Gastroesophageal sphincter (tissue), 4 donors: ENCODE measurements at regions not wholly inside any gene's neighbourhood (a gene's known extent, or its start where the extent isn't known, plus 50 kb on each side); places are given as distances from the start of the nearest gene placed in this dataset.

Source experiments
- ATAC-seq: fragments of 150-250 bp; one replicate; pipeline ENCODE4 v1.9.1; 2016; ENCODE audit warnings: mild to moderate bottlenecking, moderate library complexity
- H3K27ac ChIP-seq, 4 donors: fragments of 200-600 bp; sonication (generic) in 3 of 4; 1 replicate in 3 of 4; 2 replicates in 1 of 4; pipeline ENCODE4 v1.5.1; 2016 to 2019
- H3K27me3 ChIP-seq: fragments of 200-600 bp; sonication (generic); one replicate; pipeline ENCODE4 v1.5.1; 2019
- H3K36me3 ChIP-seq, 2 donors: fragments of 200-600 bp; sonication (generic); one replicate each; pipeline ENCODE4 v1.5.1; 2019; ENCODE audit warnings: control low read depth in 1 of 2
- H3K4me1 ChIP-seq, 3 donors: fragments of 200-600 bp; sonication (generic); 1 replicate in 2 of 3; 2 replicates in 1 of 3; pipeline ENCODE4 v1.5.1; 2016 to 2019; ENCODE audit warnings: control low read depth in 2 of 3
- H3K4me3 ChIP-seq, 2 donors: fragments of 200-600 bp; sonication (generic); one replicate each; pipeline ENCODE4 v1.5.1; 2019; ENCODE audit warnings: mild to moderate bottlenecking in 1 of 2, moderate library complexity in 1 of 2
- H3K9me3 ChIP-seq, 3 donors: fragments of 200-600 bp; sonication (generic); one replicate each; pipeline ENCODE4 v1.5.1; 2017 to 2019; ENCODE audit warnings: control low read depth in 2 of 3
- EP300 ChIP-seq: sonication (generic); formaldehyde crosslinking; IDR thresholded peaks from one replicate; pipeline ENCODE4 v1.6.1; 2017; ENCODE audit warnings: antibody characterized with exemption, mild to moderate bottlenecking
- POLR2A ChIP-seq, 2 donors: fragments of 450-650 bp; IDR thresholded peaks; one replicate each; pipeline ENCODE4 v1.6.1; 2017; ENCODE audit warnings: antibody characterized with exemption in 2 of 2, mild to moderate bottlenecking in 2 of 2, moderate library complexity in 1 of 2
- POLR2AphosphoS5 ChIP-seq: sonication (generic); formaldehyde crosslinking; IDR thresholded peaks from one replicate; pipeline ENCODE4 v1.6.1; 2017; ENCODE audit warnings: antibody characterized with exemption
- WGBS, 2 donors: methylation state at CpG; one replicate each; pipeline ENCODE4 v1.1.5; 2018; ENCODE audit warnings: low coverage in 1 of 2; 5-methylcytosine and 5-hydroxymethylcytosine counted together
- TF ChIP-seq, protein P1 (sequence below), 4 experiments: fragments of 200-600 bp in 2 of 4; fragments of 450-650 bp in 2 of 4; sonication (generic) in 1 of 4; IDR thresholded peaks; one replicate each; pipeline ENCODE4 v1.5.1; 2017 to 2019; ENCODE audit warnings: antibody characterized with exemption in 4 of 4, mild to moderate bottlenecking in 2 of 4, moderate library complexity in 2 of 4

DNA sequence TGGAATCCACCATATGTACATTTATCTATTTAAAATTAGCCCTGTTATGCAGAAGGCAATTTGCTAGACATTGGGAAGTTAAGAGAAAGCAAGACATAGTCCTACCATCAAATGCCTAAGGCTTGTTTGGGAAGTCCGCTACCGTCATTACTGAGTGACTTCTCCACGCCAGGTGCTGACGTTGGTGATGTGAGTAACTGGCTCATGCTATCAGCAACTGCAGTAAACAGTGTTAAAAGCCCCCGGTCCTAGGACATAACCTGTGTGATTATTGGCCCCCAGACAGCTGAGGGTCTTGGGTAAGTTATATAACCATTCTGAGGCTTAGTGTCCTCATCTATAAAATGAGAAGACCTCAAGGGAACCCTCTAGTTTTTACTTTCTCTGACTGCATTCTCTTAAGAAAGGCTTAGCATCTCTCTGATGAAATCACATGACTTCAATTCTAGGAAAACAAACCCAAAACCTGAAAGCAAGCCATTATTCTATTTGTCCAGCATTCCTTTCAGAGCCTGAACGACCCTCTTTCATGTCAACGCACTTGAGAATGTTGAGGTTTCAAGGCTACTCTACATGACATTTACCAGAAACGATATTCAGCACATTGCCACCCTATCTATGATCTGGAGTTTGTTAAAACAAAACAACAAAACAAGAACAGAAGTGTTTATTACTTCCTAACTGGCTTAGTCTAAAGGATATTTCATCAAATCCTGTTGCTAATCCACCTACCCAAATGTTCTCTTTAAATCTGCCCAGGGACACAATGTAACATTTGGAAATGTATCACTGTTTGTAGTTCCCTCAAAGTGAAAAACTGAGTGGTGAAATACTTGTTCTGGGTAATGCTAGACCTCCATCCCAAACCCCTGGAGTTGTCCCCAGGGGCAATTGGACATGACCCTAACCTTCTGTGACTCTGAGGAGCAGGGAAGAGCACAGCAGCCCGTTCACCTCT lies 133.8 kb downstream of the BTBD3 start:
- TF ChIP-seq EP300, result no peak
- no peak for TF ChIP-seq POLR2A (IDR thresholded peaks at IDR 0.05)
- TF ChIP-seq, protein P1, sequence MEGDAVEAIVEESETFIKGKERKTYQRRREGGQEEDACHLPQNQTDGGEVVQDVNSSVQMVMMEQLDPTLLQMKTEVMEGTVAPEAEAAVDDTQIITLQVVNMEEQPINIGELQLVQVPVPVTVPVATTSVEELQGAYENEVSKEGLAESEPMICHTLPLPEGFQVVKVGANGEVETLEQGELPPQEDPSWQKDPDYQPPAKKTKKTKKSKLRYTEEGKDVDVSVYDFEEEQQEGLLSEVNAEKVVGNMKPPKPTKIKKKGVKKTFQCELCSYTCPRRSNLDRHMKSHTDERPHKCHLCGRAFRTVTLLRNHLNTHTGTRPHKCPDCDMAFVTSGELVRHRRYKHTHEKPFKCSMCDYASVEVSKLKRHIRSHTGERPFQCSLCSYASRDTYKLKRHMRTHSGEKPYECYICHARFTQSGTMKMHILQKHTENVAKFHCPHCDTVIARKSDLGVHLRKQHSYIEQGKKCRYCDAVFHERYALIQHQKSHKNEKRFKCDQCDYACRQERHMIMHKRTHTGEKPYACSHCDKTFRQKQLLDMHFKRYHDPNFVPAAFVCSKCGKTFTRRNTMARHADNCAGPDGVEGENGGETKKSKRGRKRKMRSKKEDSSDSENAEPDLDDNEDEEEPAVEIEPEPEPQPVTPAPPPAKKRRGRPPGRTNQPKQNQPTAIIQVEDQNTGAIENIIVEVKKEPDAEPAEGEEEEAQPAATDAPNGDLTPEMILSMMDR (IDR thresholded peaks at IDR 0.05), result no peak
- TF ChIP-seq POLR2AphosphoS5, result no peak
- H3K27me3 ChIP-seq, result no peaks in the 10 kb centered on the region
- no peak overlapping the region for H3K4me3 ChIP-seq
- no peak overlapping the region for H3K27ac ChIP-seq
- H3K9me3 ChIP-seq, result no peaks in the 10 kb centered on the region
- WGBS, 2 donors, result 77 to 84% methylated on average over 7 to 9 of the region's 9 CpGs
- no peaks in the 10 kb centered on the region for H3K4me1 ChIP-seq
- peak; percentile 25 for ATAC-seq
- no peaks in the 10 kb centered on the region for H3K36me3 ChIP-seq

DNA sequence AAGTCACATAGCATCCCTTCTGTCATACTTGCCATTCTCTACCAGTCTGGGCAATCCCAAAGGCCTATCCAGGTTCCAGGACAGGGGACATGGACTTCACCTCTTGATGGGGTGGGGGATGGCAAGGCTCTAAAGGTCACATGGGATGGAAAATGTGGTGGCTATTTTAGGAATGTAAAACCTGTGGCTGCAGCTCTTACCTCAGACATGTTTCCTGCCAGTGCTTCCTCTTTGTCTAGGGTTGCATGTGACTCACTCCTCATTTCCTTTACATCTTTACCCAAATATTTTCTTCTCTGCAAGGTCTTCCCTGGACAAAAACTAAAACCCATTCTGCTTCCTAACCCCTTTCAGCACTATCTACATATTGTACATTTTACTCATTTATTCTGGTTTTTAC lies 135.7 kb downstream of the BTBD3 start:
- no peaks in the 10 kb centered on the region for H3K4me1 ChIP-seq
- ATAC-seq, result no peak
- no peak overlapping the region for H3K27ac ChIP-seq
- H3K27me3 ChIP-seq, result no peaks in the 10 kb centered on the region
- no peaks in the 10 kb centered on the region for H3K9me3 ChIP-seq
- TF ChIP-seq POLR2A (IDR thresholded peaks at IDR 0.05) (no peak), EP300 (no peak), POLR2AphosphoS5 (no peak)
- TF ChIP-seq, protein P1 (IDR thresholded peaks at IDR 0.05), result no peak
- H3K36me3 ChIP-seq, result no peaks in the 10 kb centered on the region
- no peak overlapping the region for H3K4me3 ChIP-seq

DNA sequence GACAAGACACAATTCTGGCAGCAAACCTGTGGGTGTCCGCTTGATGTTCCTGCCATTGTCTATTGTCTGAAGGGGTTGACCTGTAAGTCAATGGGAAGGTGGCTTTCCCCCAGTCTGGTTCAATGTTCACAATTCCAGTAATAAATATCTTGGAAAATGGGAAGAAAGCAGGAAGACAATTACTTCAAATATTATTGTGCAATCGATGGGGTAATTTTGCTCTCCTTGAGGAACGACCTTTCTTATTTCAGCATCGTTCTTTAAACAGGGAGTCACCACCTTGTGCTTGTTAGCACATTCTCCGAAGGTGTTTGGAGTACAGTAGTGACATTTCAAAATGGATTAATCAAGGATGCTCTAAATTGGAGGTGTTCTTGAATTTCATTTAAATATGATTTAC lies 136.9 kb downstream of the BTBD3 start:
- Histone ChIP-seq H3K4me3 (no peak overlapping the region), H3K27ac (no peak overlapping the region), H3K4me1 (no peaks in the 10 kb centered on the region), H3K9me3 (peaks cover 0 to 5% (median 0%) of the 10 kb centered on the region in 3 donors), H3K36me3 (no peaks in the 10 kb centered on the region), H3K27me3 (no peaks in the 10 kb centered on the region)
- ATAC-seq, result no peak
- WGBS, 2 donors, result 67 to 84% methylated on average over 2 to 5 of the region's 5 CpGs
- TF ChIP-seq POLR2A (IDR thresholded peaks at IDR 0.05) (no peak), EP300 (no peak), POLR2AphosphoS5 (no peak)
- TF ChIP-seq, protein P1 (IDR thresholded peaks at IDR 0.05), result no peak

DNA sequence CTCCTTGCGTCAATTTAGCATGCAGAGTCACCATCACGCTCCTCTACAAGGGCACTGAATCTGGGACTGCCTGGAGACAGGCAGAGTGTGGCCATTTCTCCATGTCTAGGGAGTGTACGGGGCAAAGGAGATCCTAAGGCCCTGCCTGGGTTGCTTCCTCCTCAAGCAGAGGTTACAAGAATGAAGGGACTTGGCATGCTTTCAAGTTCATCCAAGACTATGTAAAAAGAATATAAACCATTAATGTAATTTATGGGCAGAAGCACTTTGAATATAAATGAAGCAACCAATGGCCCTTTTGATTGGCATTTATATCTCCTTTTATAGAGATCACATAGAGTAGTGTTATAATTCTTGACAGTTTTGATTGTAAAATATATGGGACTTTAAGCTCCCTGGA lies 137.5 kb downstream of the BTBD3 start:
- Histone ChIP-seq H3K27ac (no peak overlapping the region), H3K36me3 (no peaks in the 10 kb centered on the region), H3K4me1 (no peaks in the 10 kb centered on the region), H3K4me3 (no peak overlapping the region), H3K9me3 (peaks cover 0 to 9% (median 0%) of the 10 kb centered on the region in 3 donors), H3K27me3 (no peaks in the 10 kb centered on the region)
- WGBS, 2 donors, result 84% methylated on average over 3 of the region's 3 CpGs; no CpG with 5 or more reads in 1 of the 2 donors
- TF ChIP-seq POLR2A (IDR thresholded peaks at IDR 0.05), result no peak
- TF ChIP-seq, protein P1 (IDR thresholded peaks at IDR 0.05), result no peak
- no peak for ATAC-seq

DNA sequence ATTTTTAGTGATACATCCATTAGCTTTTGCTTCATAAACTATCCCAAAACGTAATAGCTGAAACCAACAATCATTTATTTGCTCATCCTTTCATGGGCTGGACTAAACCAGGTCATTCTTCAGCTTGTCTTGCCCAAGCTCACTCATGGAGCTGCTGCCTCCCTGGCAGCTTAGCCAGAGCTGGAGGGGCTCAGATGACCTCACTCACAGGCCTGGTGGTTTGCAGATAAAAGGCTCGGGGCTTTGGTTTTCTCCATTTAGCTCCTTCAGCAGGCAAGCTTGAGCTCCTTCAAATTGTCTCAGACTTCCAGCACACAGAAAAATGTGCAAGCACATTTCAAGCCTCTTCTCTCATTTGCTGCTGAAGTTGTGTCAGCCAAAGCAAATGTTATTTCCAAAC lies 139.1 kb downstream of the BTBD3 start:
- H3K36me3 ChIP-seq, result no peaks in the 10 kb centered on the region
- H3K27me3 ChIP-seq, result no peaks in the 10 kb centered on the region
- no peak overlapping the region for H3K4me3 ChIP-seq
- H3K4me1 ChIP-seq, result no peaks in the 10 kb centered on the region
- WGBS, 2 donors, result 33 to 38% methylated on average over 2 of the region's 2 CpGs
- H3K27ac ChIP-seq, result no peak overlapping the region
- ATAC-seq, result no peak
- H3K9me3 ChIP-seq, result peaks cover 0 to 9% (median 0%) of the 10 kb centered on the region in 3 donors
- TF ChIP-seq POLR2A (IDR thresholded peaks at IDR 0.05) (no peak), EP300 (no peak), POLR2AphosphoS5 (no peak)
- TF ChIP-seq, protein P1 (IDR thresholded peaks at IDR 0.05), result no peak
